Thymus (tissue), 11 donors: ENCODE measurements at regions not wholly inside any gene's neighbourhood (a gene's known extent, or its start where the extent isn't known, plus 50 kb on each side); places are given as distances from the start of the nearest gene placed in this dataset.

Source experiments
- DNase-seq, 9 donors: peaks; one replicate each; pipeline ENCODE4 v3.0.0-alpha.2; 2013; ENCODE audit warnings: low spot score in 9 of 9, low read depth in 6 of 9, missing footprints in 1 of 9
- H3K27ac ChIP-seq, 2 donors: one replicate each; pipeline ENCODE4 v1.5.1; 2013; ENCODE audit warnings: control low read depth in 1 of 2, low read depth in 1 of 2, low read length in 1 of 2, mild to moderate bottlenecking in 1 of 2, moderate library complexity in 1 of 2
- H3K27me3 ChIP-seq, 2 donors: one replicate each; pipeline ENCODE4 v1.5.1; 2013; ENCODE audit warnings: low read length in 1 of 2; ENCODE audit not compliant: control insufficient read depth in 2 of 2, insufficient read depth in 1 of 2
- H3K36me3 ChIP-seq, 2 donors: one replicate each; pipeline ENCODE4 v1.5.1; 2013; ENCODE audit warnings: low read length in 1 of 2, mild to moderate bottlenecking in 1 of 2, moderate library complexity in 1 of 2; ENCODE audit not compliant: control insufficient read depth in 2 of 2, insufficient read depth in 2 of 2
- H3K4me1 ChIP-seq, 2 donors: one replicate each; pipeline ENCODE4 v1.5.1; 2013; ENCODE audit warnings: low read length in 2 of 2; ENCODE audit not compliant: control insufficient read depth in 2 of 2, insufficient read depth in 2 of 2
- H3K4me3 ChIP-seq, 2 donors: one replicate each; pipeline ENCODE4 v1.5.1; 2013; ENCODE audit warnings: low read length in 2 of 2, control low read depth in 1 of 2, mild to moderate bottlenecking in 1 of 2
- H3K9me3 ChIP-seq, 2 donors: one replicate each; pipeline ENCODE4 v1.5.1; 2013; ENCODE audit warnings: low read length in 1 of 2, mild to moderate bottlenecking in 1 of 2; ENCODE audit not compliant: control insufficient read depth in 2 of 2, insufficient read depth in 1 of 2
- WGBS: extraction: QIAGEN DNeasy Blood & Tissue Kit; methylation state at CpG from one replicate; pipeline ENCODE4 v1.1.7; 2013; 5-methylcytosine and 5-hydroxymethylcytosine counted together
- donor health status: healthy.

DNA sequence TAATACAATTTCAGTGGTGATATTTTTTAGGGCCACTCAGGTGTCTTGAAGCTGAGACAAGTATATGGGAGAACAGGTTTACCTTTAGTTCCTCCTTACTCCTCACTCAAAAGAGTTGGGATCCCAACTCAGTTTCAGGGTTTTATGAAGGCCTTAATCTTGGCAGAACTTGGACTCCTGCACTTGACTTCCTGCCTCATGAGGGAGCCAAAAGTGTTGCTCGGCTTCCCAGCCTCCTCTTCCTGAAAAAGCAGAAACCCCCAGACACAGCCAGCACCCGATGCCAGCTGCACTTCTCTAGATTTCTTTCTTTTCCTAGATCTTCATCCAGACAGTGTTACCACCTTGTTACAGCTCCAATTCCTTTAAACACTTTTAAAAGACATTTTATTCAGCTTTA is 70.8 kb upstream of the TMPRSS2 start:
- 90% methylated on average over 2 of the region's 2 CpGs for WGBS
- no peak overlapping the region for H3K27ac ChIP-seq

DNA sequence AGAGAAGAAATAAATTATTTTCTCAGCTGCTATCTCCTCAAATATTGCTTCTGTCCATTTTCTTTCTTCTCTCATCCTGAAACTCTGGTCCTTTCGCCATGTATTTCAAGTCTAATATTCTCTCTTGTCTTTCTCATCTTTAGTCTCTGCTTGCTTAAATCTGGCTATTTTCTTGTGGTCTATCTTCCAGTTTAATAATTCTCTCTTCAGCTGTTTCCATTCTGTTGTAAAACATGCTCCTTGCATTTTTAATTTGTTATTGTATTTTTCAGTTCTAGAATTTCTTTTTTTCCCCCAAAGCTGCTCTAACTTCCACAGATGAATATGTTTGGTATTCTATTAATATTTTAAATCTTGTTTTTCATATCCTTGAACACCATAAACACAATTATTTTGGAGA is 70.1 kb upstream of the TMPRSS2 start:
- Histone ChIP-seq H3K27me3 (peaks cover 0 to 5% of the 10 kb centered on the region in 2 donors), H3K9me3 (no peaks in the 10 kb centered on the region), H3K4me1 (no peaks in the 10 kb centered on the region), H3K36me3 (no peaks in the 10 kb centered on the region), H3K27ac (no peak overlapping the region), H3K4me3 (no peak overlapping the region)
- WGBS, result 92% methylated on average over 1 of the region's 1 CpG
- no peak for DNase-seq

More for the DNA sequence above, 70.8 kb upstream of the TMPRSS2 start:
- DNase-seq, result no peak
- Histone ChIP-seq H3K9me3 (no peaks in the 10 kb centered on the region), H3K27me3 (peaks cover 0 to 7% of the 10 kb centered on the region in 2 donors), H3K4me1 (no peaks in the 10 kb centered on the region), H3K4me3 (no peak overlapping the region), H3K36me3 (no peaks in the 10 kb centered on the region)

DNA sequence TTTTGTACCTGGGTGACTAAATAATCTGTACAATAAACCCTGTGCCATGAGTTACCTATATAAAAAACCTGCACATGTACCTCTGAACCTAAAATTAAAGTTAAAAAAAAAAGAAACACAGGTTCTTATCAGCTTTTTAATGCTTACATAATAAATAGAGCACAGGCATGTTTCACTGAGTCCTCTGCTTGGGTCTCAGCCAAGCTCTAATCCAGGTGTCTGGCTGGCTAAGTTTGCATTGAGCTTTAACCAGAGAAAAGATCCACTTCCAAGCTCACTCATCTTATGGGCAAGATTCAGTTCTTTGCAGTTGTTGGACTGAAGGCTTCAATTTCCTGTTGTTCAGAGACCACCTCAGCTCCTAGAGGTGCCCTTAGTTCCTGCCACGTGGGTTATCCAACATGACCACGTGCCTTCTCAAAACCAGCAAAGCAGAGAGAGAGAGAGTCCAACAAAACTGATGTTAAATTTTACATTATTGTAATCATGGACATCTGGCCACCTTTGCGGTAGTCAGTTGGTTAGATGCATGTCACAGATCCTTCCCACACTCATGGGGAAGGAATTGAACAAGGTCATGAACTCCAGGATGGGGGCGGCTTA is 68.2 kb upstream of the TMPRSS2 start:
- no peaks in the 10 kb centered on the region for H3K36me3 ChIP-seq
- H3K4me3 ChIP-seq, result no peak overlapping the region
- H3K4me1 ChIP-seq, result no peaks in the 10 kb centered on the region
- H3K9me3 ChIP-seq, result peaks cover 2 to 8% of the 10 kb centered on the region in 2 donors
- H3K27me3 ChIP-seq, result peaks cover 0 to 2% of the 10 kb centered on the region in 2 donors
- no peak for DNase-seq
- 77% methylated on average over 4 of the region's 4 CpGs for whole genome bisulfite sequencing
- no peak overlapping the region for H3K27ac ChIP-seq

DNA sequence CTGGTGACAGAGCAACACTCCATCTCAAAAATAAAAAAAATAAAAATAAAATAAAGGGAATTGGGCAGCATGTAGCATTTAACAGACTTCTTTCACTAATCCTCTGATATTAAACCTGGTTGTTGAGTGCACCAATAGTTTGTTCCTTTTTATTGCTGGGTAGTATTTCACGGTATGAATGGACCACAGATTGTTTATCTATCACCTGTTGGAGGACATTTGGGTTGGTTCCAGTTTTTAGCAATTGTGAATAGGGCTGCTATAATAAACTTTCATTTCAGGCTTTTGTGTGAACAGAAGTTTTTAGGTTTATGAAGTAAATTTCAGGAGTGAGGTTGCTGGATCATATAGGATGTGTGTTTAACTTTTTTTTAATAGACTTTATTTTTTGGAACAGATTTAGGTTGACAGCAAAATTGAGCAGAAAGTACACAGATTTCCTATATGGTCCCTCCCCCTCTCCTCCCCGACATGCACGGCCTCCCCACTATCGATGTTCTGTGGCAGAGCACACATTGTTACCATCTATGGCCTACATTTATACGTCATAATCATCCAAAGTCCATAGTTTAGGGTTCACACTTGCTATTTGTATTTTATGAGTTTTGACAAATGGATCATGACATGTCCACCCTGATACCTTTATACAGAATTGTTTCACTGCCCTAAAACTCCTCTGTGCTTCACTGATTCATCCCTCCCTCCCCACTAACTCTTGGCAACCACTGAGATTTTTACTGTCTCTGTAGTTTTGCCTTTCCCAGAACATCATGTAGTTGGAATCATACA is 66.1 kb upstream of the TMPRSS2 start:
- no peak for DNase-seq
- no peak overlapping the region for H3K4me3 ChIP-seq
- H3K27me3 ChIP-seq, result no peaks in the 10 kb centered on the region
- WGBS, result 86% methylated on average over 5 of the region's 5 CpGs
- no peaks in the 10 kb centered on the region for H3K36me3 ChIP-seq
- H3K9me3 ChIP-seq, result peaks cover 2 to 8% of the 10 kb centered on the region in 2 donors
- no peaks in the 10 kb centered on the region for H3K4me1 ChIP-seq
- H3K27ac ChIP-seq, result no peak overlapping the region

DNA sequence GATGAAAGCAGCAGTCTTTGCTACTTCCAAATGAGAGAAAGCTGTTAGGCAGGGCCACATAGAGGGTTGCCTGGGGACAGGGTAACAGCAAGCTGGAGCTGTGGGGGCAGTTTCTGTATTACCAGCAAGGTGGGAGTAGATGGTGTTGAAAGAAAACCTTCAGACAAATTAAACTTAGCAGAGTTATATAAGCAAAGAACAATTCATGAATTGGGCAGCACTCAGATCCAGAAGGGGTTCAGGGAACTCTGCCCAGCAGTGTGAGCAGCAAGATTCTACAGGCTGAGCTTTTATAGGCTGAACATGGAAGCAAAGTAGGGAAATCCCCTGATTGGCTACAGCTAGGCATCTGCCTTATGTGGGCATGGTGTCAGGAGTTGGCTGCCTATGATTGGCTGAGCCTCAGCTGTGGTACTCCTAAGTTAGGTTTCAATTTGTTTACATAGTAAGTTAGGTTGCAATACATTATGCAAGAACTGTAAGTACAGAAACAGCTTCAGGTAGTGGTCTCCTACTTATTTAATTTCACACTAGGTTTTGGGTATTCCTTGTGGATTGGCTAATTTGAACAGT is 64.1 kb upstream of the TMPRSS2 start:
- Histone ChIP-seq H3K27ac (no peak overlapping the region), H3K4me3 (no peak overlapping the region), H3K9me3 (peaks cover 2 to 8% of the 10 kb centered on the region in 2 donors), H3K36me3 (no peaks in the 10 kb centered on the region), H3K4me1 (no peaks in the 10 kb centered on the region), H3K27me3 (peaks cover 0 to 7% of the 10 kb centered on the region in 2 donors)
- DNase-seq, result no peak

DNA sequence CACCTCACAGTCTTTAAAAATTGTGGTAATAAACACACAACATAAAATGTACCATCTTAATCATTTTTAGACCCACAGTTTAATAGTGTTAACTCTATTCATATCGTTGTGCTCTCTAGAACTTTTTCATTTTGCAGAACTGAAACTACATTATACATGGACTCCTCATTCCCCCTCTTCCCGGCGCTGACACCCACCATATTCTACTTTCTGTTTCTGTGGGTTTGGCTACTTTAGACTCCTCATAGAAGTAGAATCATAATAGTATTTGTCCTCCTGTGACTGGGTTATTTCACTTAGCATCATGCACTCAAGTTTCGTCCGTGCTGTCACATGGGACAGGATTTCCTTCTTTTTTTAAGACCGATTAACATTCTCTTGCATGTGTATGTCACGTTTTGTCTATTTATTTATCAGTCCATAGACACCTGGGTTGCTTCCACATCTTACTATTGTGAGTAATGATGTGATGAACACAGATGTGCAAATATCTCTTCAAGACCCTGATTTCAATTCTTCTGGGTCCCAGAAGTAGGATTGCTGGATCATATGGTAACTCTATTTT is 62.9 kb upstream of the TMPRSS2 start:
- Histone ChIP-seq H3K9me3 (peaks cover 2 to 8% of the 10 kb centered on the region in 2 donors), H3K27ac (no peak overlapping the region), H3K27me3 (peaks cover 0 to 7% of the 10 kb centered on the region in 2 donors), H3K4me3 (no peak overlapping the region), H3K4me1 (no peaks in the 10 kb centered on the region), H3K36me3 (no peaks in the 10 kb centered on the region)
- WGBS, result 84% methylated on average over 7 of the region's 7 CpGs
- no peak for DNase-seq

DNA sequence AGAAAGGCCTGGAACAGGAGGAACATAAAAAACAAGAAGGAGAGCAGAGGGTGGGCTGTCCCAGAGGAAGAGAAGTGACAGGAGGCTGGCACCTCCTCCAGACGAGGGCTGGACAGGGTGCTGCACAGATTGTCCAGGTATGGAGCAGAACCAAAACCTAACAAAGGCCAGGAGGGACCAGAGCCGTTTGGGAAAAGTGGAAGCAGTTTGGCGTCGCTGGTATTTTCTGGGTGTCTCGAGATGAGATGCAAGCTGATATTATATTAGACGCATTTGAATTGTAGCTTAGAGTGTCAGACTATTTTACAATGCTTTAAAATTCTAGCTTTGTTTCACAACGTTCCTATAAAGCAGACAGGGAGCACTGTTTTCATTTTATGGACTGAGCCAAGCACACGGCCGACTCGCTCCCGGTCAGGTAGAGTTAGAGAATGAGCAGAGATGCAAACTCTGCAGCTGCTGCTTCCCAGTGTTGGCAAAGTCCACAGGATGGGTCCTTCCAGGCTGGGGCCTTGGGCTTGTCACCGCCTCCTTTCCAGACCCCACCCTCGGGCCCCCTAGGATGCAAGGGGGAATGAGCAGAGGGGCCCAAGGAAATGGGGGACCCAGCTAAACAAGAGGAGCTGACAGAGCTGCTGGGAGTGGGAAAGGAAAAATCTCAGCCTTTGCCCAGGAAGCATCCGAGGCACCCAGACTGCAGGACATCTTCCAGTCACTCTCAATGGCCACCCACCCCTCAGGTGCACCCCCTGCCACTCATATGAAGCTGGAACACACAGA is 60.8 kb upstream of the TMPRSS2 start:
- WGBS, result 78% methylated on average over 14 of the region's 14 CpGs
- H3K27ac ChIP-seq, result no peak overlapping the region

DNA sequence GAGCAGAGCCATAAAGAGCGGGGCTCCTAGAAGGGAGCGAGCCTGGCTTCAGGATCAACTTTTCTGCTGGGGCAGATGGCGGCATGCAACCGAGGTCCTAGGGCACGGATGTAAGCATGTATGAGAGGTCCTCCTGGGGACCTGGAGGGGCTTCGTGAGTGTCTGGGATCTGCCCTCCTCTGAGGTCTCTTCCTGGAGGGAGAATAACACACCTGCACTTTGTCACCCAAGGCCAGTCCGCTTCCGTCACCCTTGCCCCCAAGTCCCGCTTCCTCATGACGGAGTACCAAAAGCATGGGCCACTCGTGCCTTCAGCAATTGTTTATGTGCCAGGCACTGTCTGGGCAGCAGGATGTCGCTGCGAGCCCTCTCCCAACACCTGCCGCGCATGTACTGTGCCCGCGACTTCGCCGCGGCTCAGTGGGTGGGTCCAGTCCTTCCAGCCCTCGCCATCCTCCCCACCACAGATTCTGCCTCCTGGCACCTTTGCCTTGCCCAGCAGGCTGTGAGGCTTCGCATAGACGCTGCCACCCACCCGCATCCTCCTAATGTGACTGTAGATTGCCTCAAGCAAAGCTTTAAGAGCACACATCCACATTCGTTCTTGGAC is 60.0 kb upstream of the TMPRSS2 start:
- 90% methylated on average over 25 of the region's 25 CpGs for WGBS
- H3K4me1 ChIP-seq, result peaks cover 0 to 2% of the 10 kb centered on the region in 2 donors
- peaks cover 0 to 7% of the 10 kb centered on the region in 2 donors for H3K27me3 ChIP-seq
- H3K4me3 ChIP-seq, result no peak overlapping the region
- H3K9me3 ChIP-seq, result peaks cover 2 to 8% of the 10 kb centered on the region in 2 donors
- H3K27ac ChIP-seq, result no peak overlapping the region
- DNase-seq, result no peak
- H3K36me3 ChIP-seq, result no peaks in the 10 kb centered on the region

More for the DNA sequence above, 60.8 kb upstream of the TMPRSS2 start:
- no peaks in the 10 kb centered on the region for H3K36me3 ChIP-seq
- no peak for DNase-seq
- H3K4me3 ChIP-seq, result no peak overlapping the region
- peaks cover 2 to 8% of the 10 kb centered on the region in 2 donors for H3K9me3 ChIP-seq
- peaks cover 0 to 7% of the 10 kb centered on the region in 2 donors for H3K27me3 ChIP-seq
- peaks cover 0 to 2% of the 10 kb centered on the region in 2 donors for H3K4me1 ChIP-seq
